Natural killer cell (primary cell): ENCODE measurements at regions not wholly inside any gene's neighbourhood (a gene's known extent, or its start where the extent isn't known, plus 50 kb on each side); places are given as distances from the start of the nearest gene placed in this dataset.

ENCODE experiments used
- ATAC-seq, 3 donors: fragments of 150-1000 bp in 2 of 3; fragments of 200-7000 bp in 1 of 3; cut with Tn5 transposase; 1 replicate in 1 of 3; 2 replicates in 2 of 3; pipeline ENCODE4 v1.10.0; 2021; ENCODE audit warnings: mild to moderate bottlenecking in 2 of 3, moderate library complexity in 2 of 3
- DNase-seq, 2 donors: peaks; one replicate each; pipeline versions ENCODE4 v3.0.0 to v3.0.0-alpha.2; 2013 to 2021; ENCODE audit warnings: mixed read lengths in 1 of 2
- H3K27ac ChIP-seq: one replicate; pipeline ENCODE4 v1.5.1; 2013; ENCODE audit warnings: mild to moderate bottlenecking, low read length
- H3K27me3 ChIP-seq: one replicate; pipeline ENCODE4 v1.6.1; 2013; ENCODE audit warnings: low read length; ENCODE audit not compliant: control insufficient read depth, insufficient read depth
- H3K36me3 ChIP-seq: one replicate; pipeline ENCODE4 v1.6.1; 2013; ENCODE audit warnings: low read length; ENCODE audit not compliant: control insufficient read depth, insufficient read depth
- H3K4me1 ChIP-seq: one replicate; pipeline ENCODE4 v1.6.1; 2013; ENCODE audit warnings: low read length; ENCODE audit not compliant: control insufficient read depth, insufficient read depth
- H3K4me3 ChIP-seq: one replicate; pipeline ENCODE4 v1.5.1; 2013; ENCODE audit warnings: low read length
- H3K9me3 ChIP-seq: one replicate; pipeline ENCODE4 v1.6.1; 2013; ENCODE audit warnings: low read length; ENCODE audit not compliant: control insufficient read depth, insufficient read depth
- H3K27ac Mint-ChIP-seq, 2 donors: one replicate each; pipeline ENCODE4 v1.8.0; 2022; ENCODE audit warnings: mild to moderate bottlenecking in 2 of 2, mixed read lengths in 2 of 2, moderate library complexity in 1 of 2
- H3K27me3 Mint-ChIP-seq, 2 donors: one replicate each; pipeline ENCODE4 v1.8.0; 2022; ENCODE audit warnings: low read depth in 2 of 2, mixed read lengths in 2 of 2
- H3K36me3 Mint-ChIP-seq: one replicate; pipeline ENCODE4 v1.8.0; 2022; ENCODE audit warnings: mixed read lengths
- H3K4me1 Mint-ChIP-seq, 2 donors: one replicate each; pipeline ENCODE4 v1.8.0; 2022; ENCODE audit warnings: mixed read lengths in 2 of 2
- H3K4me3 Mint-ChIP-seq: one replicate; pipeline ENCODE4 v1.8.0; 2022; ENCODE audit warnings: mild to moderate bottlenecking, moderate library complexity, mixed read lengths
- H3K9me3 Mint-ChIP-seq, 2 donors: one replicate each; pipeline ENCODE4 v1.8.0; 2022; ENCODE audit warnings: mixed read lengths in 2 of 2
- WGBS: methylation state at CpG from one replicate; pipeline ENCODE4 v1.1.7; 2013; ENCODE audit warnings: missing lambda C conversion rate; ENCODE audit not compliant: insufficient coverage; 5-methylcytosine and 5-hydroxymethylcytosine counted together
- intact Hi-C: fragments of 100-400 bp; cut with micrococcal nuclease; formaldehyde crosslinking; loops from one replicate; pipeline ENCODE4 v1.14.2; 2022
- TF ChIP-seq, protein P1 (sequence below): fragments of 200-600 bp; IDR thresholded peaks from one replicate; pipeline ENCODE4 v1.8.0; 2022; ENCODE audit warnings: antibody characterized with exemption

DNA sequence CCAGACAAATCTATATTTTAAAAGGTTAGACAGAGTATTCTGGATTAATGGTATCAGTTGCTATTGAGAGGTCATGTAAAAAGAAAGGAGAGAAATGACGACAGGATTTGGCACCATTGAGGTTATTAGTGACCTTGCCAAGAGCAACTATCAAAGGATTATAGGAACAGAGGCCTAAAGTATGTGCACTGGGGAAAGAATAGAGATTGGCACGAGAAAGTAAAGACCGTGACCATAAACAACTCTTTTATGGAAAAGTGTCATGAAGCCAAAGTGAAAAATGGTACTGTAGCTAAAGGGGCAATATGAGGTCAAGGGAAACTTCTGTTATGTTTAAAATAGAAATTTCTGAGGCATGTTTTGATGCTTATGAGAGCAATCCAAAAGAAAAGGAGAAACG lies 115.2 kb upstream of the KIF2B start:
- Mint-ChIP-seq H3K9me3 (peaks cover 23 to 40% of the 10 kb centered on the region in 2 donors), H3K27ac (no peak overlapping the region), H3K4me3 (no peak overlapping the region), H3K4me1 (no peaks in the 10 kb centered on the region), H3K36me3 (peaks cover 12% of the 10 kb centered on the region), H3K27me3 (no peaks in the 10 kb centered on the region)
- ATAC-seq (no peak), DNase-seq (no peak)
- TF ChIP-seq, protein P1, sequence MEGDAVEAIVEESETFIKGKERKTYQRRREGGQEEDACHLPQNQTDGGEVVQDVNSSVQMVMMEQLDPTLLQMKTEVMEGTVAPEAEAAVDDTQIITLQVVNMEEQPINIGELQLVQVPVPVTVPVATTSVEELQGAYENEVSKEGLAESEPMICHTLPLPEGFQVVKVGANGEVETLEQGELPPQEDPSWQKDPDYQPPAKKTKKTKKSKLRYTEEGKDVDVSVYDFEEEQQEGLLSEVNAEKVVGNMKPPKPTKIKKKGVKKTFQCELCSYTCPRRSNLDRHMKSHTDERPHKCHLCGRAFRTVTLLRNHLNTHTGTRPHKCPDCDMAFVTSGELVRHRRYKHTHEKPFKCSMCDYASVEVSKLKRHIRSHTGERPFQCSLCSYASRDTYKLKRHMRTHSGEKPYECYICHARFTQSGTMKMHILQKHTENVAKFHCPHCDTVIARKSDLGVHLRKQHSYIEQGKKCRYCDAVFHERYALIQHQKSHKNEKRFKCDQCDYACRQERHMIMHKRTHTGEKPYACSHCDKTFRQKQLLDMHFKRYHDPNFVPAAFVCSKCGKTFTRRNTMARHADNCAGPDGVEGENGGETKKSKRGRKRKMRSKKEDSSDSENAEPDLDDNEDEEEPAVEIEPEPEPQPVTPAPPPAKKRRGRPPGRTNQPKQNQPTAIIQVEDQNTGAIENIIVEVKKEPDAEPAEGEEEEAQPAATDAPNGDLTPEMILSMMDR, result no peak
- H3K4me3 ChIP-seq, result no peak overlapping the region
- WGBS, result 91% methylated on average over 4 of the region's 4 CpGs
- H3K27me3 ChIP-seq, result no peaks in the 10 kb centered on the region
- H3K36me3 ChIP-seq, result no peaks in the 10 kb centered on the region
- H3K9me3 ChIP-seq, result peaks cover 3% of the 10 kb centered on the region
- no peaks in the 10 kb centered on the region for H3K4me1 ChIP-seq
- intact Hi-C loops, result no loop called here
- H3K27ac ChIP-seq, result no peak overlapping the region

DNA sequence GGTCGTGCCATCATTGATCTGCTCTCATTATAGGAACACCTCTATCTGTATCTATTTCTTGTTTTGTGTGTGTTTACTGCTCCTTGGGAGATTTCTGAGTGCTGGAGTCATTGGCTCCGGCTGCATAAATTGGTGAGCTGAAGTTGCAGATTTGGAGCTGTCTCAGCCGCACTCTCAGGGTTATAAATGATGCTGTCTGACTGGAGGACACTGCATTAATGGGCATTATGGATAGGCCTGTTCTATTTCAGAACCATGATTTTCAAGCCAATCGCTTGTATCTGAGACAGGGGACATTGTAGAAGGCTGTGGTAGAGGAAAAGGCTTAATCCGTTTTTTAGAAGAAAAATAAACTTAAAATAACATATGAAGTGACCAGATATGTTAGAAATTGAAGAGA lies 126.4 kb upstream of the KIF2B start:
- ATAC-seq, result no peak
- Histone ChIP-seq H3K4me1 (no peaks in the 10 kb centered on the region), H3K27ac (no peak overlapping the region), H3K9me3 (peaks cover 1% of the 10 kb centered on the region), H3K27me3 (no peaks in the 10 kb centered on the region), H3K4me3 (no peak overlapping the region), H3K36me3 (no peaks in the 10 kb centered on the region)
- Mint-ChIP-seq H3K27ac (no peak overlapping the region), H3K27me3 (no peaks in the 10 kb centered on the region), H3K4me1 (no peaks in the 10 kb centered on the region), H3K9me3 (peaks cover 19 to 37% of the 10 kb centered on the region in 2 donors), H3K4me3 (no peak overlapping the region), H3K36me3 (peaks cover 4% of the 10 kb centered on the region)
- no peak for DNase-seq
- intact Hi-C loops, result no loop called here
- TF ChIP-seq, protein P1, result no peak
- WGBS, result 87% methylated on average over 4 of the region's 5 CpGs

DNA sequence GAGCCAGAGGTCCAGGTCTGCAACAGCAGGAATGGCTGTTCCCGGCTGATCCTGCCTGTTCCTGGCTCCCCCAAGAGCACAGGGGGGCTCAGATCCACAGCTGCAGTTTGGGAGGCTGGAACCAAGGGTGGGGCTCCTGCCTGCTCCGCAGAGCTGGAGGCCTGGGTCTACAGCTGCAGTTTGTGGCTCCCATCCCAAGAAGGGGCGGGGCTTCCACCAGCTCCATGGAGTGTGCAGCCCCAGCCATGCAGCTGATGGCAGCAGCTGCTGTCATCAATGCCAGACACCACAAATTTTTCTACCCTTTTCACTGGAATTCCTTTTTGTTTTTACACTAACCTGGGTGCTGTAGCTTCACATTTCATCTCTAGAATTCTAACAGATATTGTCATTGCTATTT lies 135.4 kb upstream of the KIF2B start:
- peaks cover 12% of the 10 kb centered on the region for H3K9me3 ChIP-seq
- ATAC-seq (no peak), DNase-seq (no peak)
- H3K4me3 ChIP-seq, result no peak overlapping the region
- TF ChIP-seq, protein P1, result no peak
- intact Hi-C loops, result no loop called here
- no peaks in the 10 kb centered on the region for H3K27me3 Mint-ChIP-seq
- H3K36me3 ChIP-seq, result no peaks in the 10 kb centered on the region
- H3K4me1 Mint-ChIP-seq, result no peaks in the 10 kb centered on the region
- WGBS, result 79% methylated on average over 3 of the region's 3 CpGs
- peaks cover 20 to 38% of the 10 kb centered on the region in 2 donors for H3K9me3 Mint-ChIP-seq
- no peaks in the 10 kb centered on the region for H3K4me1 ChIP-seq
- no peak overlapping the region for H3K27ac ChIP-seq
- H3K27me3 ChIP-seq, result no peaks in the 10 kb centered on the region
- no peak overlapping the region for H3K27ac Mint-ChIP-seq
- H3K4me3 Mint-ChIP-seq, result no peak overlapping the region
- H3K36me3 Mint-ChIP-seq, result peaks cover 25% of the 10 kb centered on the region

DNA sequence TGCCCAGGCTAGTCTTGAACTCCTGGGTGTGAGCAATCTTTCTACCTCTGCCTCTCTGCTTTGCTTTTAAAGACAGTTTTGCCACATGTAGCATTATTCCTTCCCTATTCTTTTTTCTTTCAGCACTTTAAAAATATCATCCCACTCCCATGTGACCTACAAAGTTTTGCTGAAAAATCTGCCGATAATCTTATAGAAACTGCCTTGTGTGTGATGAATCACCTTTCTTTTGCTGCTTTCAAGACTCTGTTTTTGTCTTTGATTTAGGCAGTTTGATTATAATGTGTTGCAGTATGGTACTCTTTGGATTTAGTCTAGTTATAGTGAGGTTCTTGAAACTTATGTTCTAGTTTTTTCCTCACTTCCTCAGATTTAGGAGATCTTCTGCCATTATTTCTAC lies 142.0 kb upstream of the KIF2B start:
- Histone ChIP-seq H3K36me3 (no peaks in the 10 kb centered on the region), H3K27ac (no peak overlapping the region), H3K9me3 (no peaks in the 10 kb centered on the region), H3K4me3 (no peak overlapping the region), H3K27me3 (no peaks in the 10 kb centered on the region), H3K4me1 (no peaks in the 10 kb centered on the region)
- Mint-ChIP-seq H3K4me1 (no peaks in the 10 kb centered on the region), H3K9me3 (peaks cover 23 to 31% of the 10 kb centered on the region in 2 donors), H3K36me3 (peaks cover 32% of the 10 kb centered on the region), H3K27me3 (no peaks in the 10 kb centered on the region), H3K27ac (no peak overlapping the region), H3K4me3 (no peak overlapping the region)
- TF ChIP-seq, protein P1, result no peak
- intact Hi-C loops, result no loop called here
- ATAC-seq, result no peak
- DNase-seq, result no peak
- WGBS, result 100% methylated on average over 1 of the region's 1 CpG
